ENCODE measurements at regions not wholly inside any gene's neighbourhood (a gene's known extent, or its start where the extent isn't known, plus 50 kb on each side); places are given as distances from the start of the nearest gene placed in this dataset.

- TF ChIP-seq, protein P1, sequence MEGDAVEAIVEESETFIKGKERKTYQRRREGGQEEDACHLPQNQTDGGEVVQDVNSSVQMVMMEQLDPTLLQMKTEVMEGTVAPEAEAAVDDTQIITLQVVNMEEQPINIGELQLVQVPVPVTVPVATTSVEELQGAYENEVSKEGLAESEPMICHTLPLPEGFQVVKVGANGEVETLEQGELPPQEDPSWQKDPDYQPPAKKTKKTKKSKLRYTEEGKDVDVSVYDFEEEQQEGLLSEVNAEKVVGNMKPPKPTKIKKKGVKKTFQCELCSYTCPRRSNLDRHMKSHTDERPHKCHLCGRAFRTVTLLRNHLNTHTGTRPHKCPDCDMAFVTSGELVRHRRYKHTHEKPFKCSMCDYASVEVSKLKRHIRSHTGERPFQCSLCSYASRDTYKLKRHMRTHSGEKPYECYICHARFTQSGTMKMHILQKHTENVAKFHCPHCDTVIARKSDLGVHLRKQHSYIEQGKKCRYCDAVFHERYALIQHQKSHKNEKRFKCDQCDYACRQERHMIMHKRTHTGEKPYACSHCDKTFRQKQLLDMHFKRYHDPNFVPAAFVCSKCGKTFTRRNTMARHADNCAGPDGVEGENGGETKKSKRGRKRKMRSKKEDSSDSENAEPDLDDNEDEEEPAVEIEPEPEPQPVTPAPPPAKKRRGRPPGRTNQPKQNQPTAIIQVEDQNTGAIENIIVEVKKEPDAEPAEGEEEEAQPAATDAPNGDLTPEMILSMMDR (IDR thresholded peaks at IDR 0.05) = no peak
- TF ChIP-seq EP300 (IDR thresholded peaks at IDR 0.05) = no peak
Measured at GRCh38 chr4:133839326-133839725, 362.3 kb downstream of the PABPC4L start.
